ENCODE measurements at regions not wholly inside any gene's neighbourhood (a gene's known extent, or its start where the extent isn't known, plus 50 kb on each side); places are given as distances from the start of the nearest gene placed in this dataset.

- no peak for DNase-seq (ENCODE audit: low read depth)
- TF ChIP-seq CTCF (IDR thresholded peaks at IDR 0.05; ENCODE audit: control insufficient read depth, extremely low read depth, insufficient read depth), result no peak
- H3K4me3 ChIP-seq (ENCODE audit: low read depth, low read length), result no peak overlapping the region
Measured at GRCh38 chrX:20472620-20473258, 206.0 kb upstream of the RPS6KA3 start.

- H3K4me3 ChIP-seq (ENCODE audit: low read depth, low read length), result no peak overlapping the region
- TF ChIP-seq CTCF (IDR thresholded peaks at IDR 0.05; ENCODE audit: control insufficient read depth, extremely low read depth, insufficient read depth), result no peak
- no peak for DNase-seq (ENCODE audit: low read depth)
Measured at GRCh38 chrX:20472148-20472547, 205.4 kb upstream of the RPS6KA3 start.

- H3K4me3 ChIP-seq (ENCODE audit: low read depth, low read length), result no peak overlapping the region
- DNase-seq (ENCODE audit: low read depth), result peak; percentile 27
- no peak for TF ChIP-seq CTCF (IDR thresholded peaks at IDR 0.05; ENCODE audit: control insufficient read depth, extremely low read depth, insufficient read depth)
Measured at GRCh38 chrX:20471483-20471882, 204.8 kb upstream of the RPS6KA3 start.

GRCh38 chrX:20463296-20464075, 196.8 kb upstream of the RPS6KA3 start:
- TF ChIP-seq CTCF (IDR thresholded peaks at IDR 0.05; ENCODE audit: control insufficient read depth, extremely low read depth, insufficient read depth), result no peak
- DNase-seq (ENCODE audit: low read depth), result no peak
- H3K4me3 ChIP-seq (ENCODE audit: low read depth, low read length), result no peak overlapping the region

GRCh38 chrX:20461576-20461975, 194.9 kb upstream of the RPS6KA3 start:
- no peak for TF ChIP-seq CTCF (IDR thresholded peaks at IDR 0.05; ENCODE audit: control insufficient read depth, extremely low read depth, insufficient read depth)
- DNase-seq (ENCODE audit: low read depth), result no peak
- no peak overlapping the region for H3K4me3 ChIP-seq (ENCODE audit: low read depth, low read length)

DNA sequence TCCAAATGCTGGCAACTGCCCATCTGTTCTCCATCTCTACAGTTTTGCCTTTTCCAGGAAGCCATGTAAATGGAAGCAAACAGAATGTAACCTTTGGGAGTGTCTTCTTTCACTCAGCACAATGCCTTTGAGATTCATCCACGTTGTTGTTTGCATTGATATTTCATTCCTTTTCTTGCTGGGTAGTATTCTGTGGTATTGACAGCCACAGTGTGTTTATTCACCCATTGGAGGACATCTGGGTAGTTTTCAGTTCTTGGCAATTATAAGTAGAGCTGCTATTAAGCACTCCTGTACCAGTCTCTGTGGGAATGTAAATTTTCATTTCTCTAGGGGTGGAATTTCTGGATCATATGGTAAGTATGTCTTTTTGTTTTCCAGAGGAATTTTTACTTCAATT, 194.3 kb upstream of the RPS6KA3 start:
- TF ChIP-seq CTCF (IDR thresholded peaks at IDR 0.05; ENCODE audit: control insufficient read depth, extremely low read depth, insufficient read depth), result no peak
- no peak overlapping the region for H3K4me3 ChIP-seq (ENCODE audit: low read depth, low read length)
- DNase-seq (ENCODE audit: low read depth), result no peak
